ENCODE measurements at regions not wholly inside any gene's neighbourhood (a gene's known extent, or its start where the extent isn't known, plus 50 kb on each side); places are given as distances from the start of the nearest gene placed in this dataset.

GRCh38 chr4:3382251-3382650, 59.5 kb upstream of the HGFAC start:
- no peak for DNase-seq (ENCODE audit: low spot score)

GRCh38 chr4:3384391-3384770, 57.4 kb upstream of the HGFAC start:
- DNase-seq (ENCODE audit: low spot score), result no peak

- no peak for DNase-seq (ENCODE audit: low spot score)
These were observed 56.7 kb upstream of the HGFAC start for GRCh38 chr4:3384771-3385710.

- peak; percentile 6 for DNase-seq (ENCODE audit: low spot score)
These were observed 55.9 kb upstream of the HGFAC start for GRCh38 chr4:3385711-3386420.

GRCh38 chr4:3386526-3386925, 55.2 kb upstream of the HGFAC start:
- no peak for DNase-seq (ENCODE audit: low spot score)

GRCh38 chr4:3387154-3387942, 54.4 kb upstream of the HGFAC start:
- no peak for DNase-seq (ENCODE audit: low spot score)

- no peak for DNase-seq (ENCODE audit: low spot score)
These were observed 53.8 kb upstream of the HGFAC start for GRCh38 chr4:3387943-3388361.

- DNase-seq (ENCODE audit: low spot score), result no peak
These were observed 53.1 kb upstream of the HGFAC start for GRCh38 chr4:3388471-3389232.

- DNase-seq (ENCODE audit: low spot score), result no peak
These were observed 52.2 kb upstream of the HGFAC start for GRCh38 chr4:3389233-3390215.

- DNase-seq (ENCODE audit: low spot score), result no peak
These were observed 51.4 kb upstream of the HGFAC start for GRCh38 chr4:3390288-3390811.

GRCh38 chr4:3391422-3391821, 50.3 kb upstream of the HGFAC start:
- DNase-seq (ENCODE audit: low spot score), result no peak
